Vagina (tissue), 2 donors: ENCODE measurements at regions not wholly inside any gene's neighbourhood (a gene's known extent, or its start where the extent isn't known, plus 50 kb on each side); places are given as distances from the start of the nearest gene placed in this dataset.

Experiments
- DNase-seq, 2 donors: peaks; one replicate each; pipeline ENCODE4 v3.0.0-alpha.2; 2017; ENCODE audit errors: extremely low spot score in 2 of 2
- H3K27ac ChIP-seq: fragments of 200-600 bp; sonication (generic); one replicate; pipeline ENCODE4 v1.5.1; 2019
- H3K27me3 ChIP-seq: fragments of 200-600 bp; sonication (generic); one replicate; pipeline ENCODE4 v1.5.1; 2019
- H3K36me3 ChIP-seq, 2 donors: fragments of 200-600 bp; sonication (generic); one replicate each; pipeline ENCODE4 v1.5.1; 2017 to 2019
- H3K4me1 ChIP-seq: fragments of 200-600 bp; sonication (generic); one replicate; pipeline ENCODE4 v1.5.1; 2019
- H3K4me3 ChIP-seq, 2 donors: fragments of 200-600 bp; sonication (generic); 1 replicate in 1 of 2; 2 replicates in 1 of 2; pipeline ENCODE4 v1.5.1; 2016 to 2019
- H3K9me3 ChIP-seq: fragments of 200-600 bp; sonication (generic); one replicate; pipeline ENCODE4 v1.5.1; 2019
- POLR2A ChIP-seq, 2 donors: fragments of 450-650 bp; IDR thresholded peaks; one replicate each; pipeline ENCODE4 v1.6.1; 2017; ENCODE audit warnings: antibody characterized with exemption in 2 of 2, mild to moderate bottlenecking in 2 of 2, moderate library complexity in 2 of 2
- POLR2AphosphoS5 ChIP-seq, 2 donors: sonication (generic); formaldehyde crosslinking; IDR thresholded peaks; one replicate each; pipeline ENCODE4 v1.9.0; 2017; ENCODE audit warnings: antibody characterized with exemption in 2 of 2, mild to moderate bottlenecking in 2 of 2, low read depth in 1 of 2; ENCODE audit not compliant: insufficient read depth in 1 of 2
- intact Hi-C: fragments of 100-400 bp; cut with DNase I; formaldehyde crosslinking; loops from one replicate; pipeline ENCODE4 v1.15.1; 2023
- TF ChIP-seq, protein P1 (sequence below), 3 experiments: fragments of 450-650 bp in 2 of 3; fragments of 200-600 bp in 1 of 3; sonication (generic) in 1 of 3; IDR thresholded peaks; one replicate each; pipeline ENCODE4 v1.5.1; 2017 to 2019; ENCODE audit warnings: antibody characterized with exemption in 3 of 3, mild to moderate bottlenecking in 2 of 3, moderate library complexity in 2 of 3

DNA sequence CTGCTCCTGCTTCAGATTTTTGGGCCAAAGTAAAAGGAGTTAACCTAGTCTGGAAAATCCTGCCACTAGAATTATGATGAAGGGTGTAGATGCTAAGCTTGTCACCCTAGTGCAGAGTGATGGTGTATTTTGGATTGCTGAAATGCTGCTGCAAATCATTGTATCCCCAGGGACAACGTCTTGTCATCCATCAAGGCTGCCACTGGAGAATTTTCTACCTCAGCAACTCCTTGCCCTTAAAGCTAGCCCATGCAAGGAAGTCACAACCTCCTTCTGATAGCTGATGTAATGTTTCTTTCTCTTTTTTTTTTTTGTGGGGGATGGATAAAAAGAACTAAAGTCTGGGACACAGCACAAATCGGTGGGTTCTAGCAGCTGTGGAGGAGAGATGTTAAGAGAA lies 139.4 kb upstream of the FRMD6 start:
- no peak overlapping the region for H3K27ac ChIP-seq
- intact Hi-C loops, result no loop called here
- H3K9me3 ChIP-seq, result no peaks in the 10 kb centered on the region
- DNase-seq, result no peak
- no peaks in the 10 kb centered on the region for H3K36me3 ChIP-seq
- no peak overlapping the region for H3K4me3 ChIP-seq
- H3K27me3 ChIP-seq, result no peaks in the 10 kb centered on the region
- H3K4me1 ChIP-seq, result peaks cover 20% of the 10 kb centered on the region
- TF ChIP-seq, protein P1, sequence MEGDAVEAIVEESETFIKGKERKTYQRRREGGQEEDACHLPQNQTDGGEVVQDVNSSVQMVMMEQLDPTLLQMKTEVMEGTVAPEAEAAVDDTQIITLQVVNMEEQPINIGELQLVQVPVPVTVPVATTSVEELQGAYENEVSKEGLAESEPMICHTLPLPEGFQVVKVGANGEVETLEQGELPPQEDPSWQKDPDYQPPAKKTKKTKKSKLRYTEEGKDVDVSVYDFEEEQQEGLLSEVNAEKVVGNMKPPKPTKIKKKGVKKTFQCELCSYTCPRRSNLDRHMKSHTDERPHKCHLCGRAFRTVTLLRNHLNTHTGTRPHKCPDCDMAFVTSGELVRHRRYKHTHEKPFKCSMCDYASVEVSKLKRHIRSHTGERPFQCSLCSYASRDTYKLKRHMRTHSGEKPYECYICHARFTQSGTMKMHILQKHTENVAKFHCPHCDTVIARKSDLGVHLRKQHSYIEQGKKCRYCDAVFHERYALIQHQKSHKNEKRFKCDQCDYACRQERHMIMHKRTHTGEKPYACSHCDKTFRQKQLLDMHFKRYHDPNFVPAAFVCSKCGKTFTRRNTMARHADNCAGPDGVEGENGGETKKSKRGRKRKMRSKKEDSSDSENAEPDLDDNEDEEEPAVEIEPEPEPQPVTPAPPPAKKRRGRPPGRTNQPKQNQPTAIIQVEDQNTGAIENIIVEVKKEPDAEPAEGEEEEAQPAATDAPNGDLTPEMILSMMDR (IDR thresholded peaks at IDR 0.05), result no peak
- TF ChIP-seq POLR2AphosphoS5 (IDR thresholded peaks at IDR 0.05; ENCODE audit: insufficient read depth in 1 of 2, low read depth in 1 of 2), result no peak

DNA sequence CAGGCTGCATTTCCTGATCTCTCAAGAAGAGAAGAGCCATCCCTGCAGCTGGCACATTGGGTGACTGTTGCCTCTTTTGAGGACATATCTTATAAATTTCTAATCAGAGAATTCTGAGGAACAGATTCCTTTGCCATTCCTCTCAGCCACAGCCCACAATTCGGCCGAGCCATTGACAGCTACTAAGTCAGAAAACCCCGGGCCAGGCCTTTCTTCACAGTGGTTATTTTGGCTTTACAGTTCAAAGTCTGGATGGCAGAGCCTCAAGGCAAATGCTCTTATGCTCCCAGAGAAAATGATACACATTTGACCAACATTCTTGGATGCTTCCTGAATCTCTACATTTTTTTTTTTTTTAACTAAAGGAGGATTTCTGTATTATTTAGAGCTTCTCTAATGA lies 138.4 kb upstream of the FRMD6 start:
- no peaks in the 10 kb centered on the region for H3K36me3 ChIP-seq
- no peak overlapping the region for H3K4me3 ChIP-seq
- no peaks in the 10 kb centered on the region for H3K27me3 ChIP-seq
- peaks cover 10% of the 10 kb centered on the region for H3K4me1 ChIP-seq
- intact Hi-C loops, result no loop called here
- H3K27ac ChIP-seq, result no peak overlapping the region
- TF ChIP-seq POLR2AphosphoS5 (IDR thresholded peaks at IDR 0.05; ENCODE audit: insufficient read depth in 1 of 2, low read depth in 1 of 2) (no peak), POLR2A (IDR thresholded peaks at IDR 0.05) (no peak)
- TF ChIP-seq, protein P1 (IDR thresholded peaks at IDR 0.05), result no peak
- DNase-seq, result no peak
- H3K9me3 ChIP-seq, result no peaks in the 10 kb centered on the region

DNA sequence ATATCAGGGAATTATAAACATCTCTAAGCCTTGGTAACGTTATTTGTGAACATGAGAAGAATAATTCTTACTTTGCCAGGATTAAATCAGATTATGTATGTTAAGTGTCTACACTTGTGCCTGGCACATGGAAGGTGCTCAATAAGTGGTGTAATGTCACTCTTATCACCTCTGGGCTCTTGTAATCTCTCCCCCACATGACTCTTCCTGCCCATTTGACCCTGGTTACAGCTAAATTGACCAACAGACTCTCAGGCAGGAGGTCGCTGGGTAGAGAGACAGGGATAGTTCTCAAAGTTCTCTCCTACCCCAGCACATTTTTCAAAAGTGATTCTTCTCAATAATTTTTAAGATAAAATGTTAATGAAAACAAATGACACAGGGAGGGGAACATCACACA lies 137.8 kb upstream of the FRMD6 start:
- DNase-seq, result no peak
- no peaks in the 10 kb centered on the region for H3K9me3 ChIP-seq
- peaks cover 4% of the 10 kb centered on the region for H3K4me1 ChIP-seq
- intact Hi-C loops, result no loop called here
- H3K36me3 ChIP-seq, result no peaks in the 10 kb centered on the region
- no peak overlapping the region for H3K4me3 ChIP-seq
- TF ChIP-seq POLR2AphosphoS5 (IDR thresholded peaks at IDR 0.05; ENCODE audit: insufficient read depth in 1 of 2, low read depth in 1 of 2) (no peak), POLR2A (IDR thresholded peaks at IDR 0.05) (no peak)
- TF ChIP-seq, protein P1 (IDR thresholded peaks at IDR 0.05), result no peak
- H3K27me3 ChIP-seq, result no peaks in the 10 kb centered on the region
- no peak overlapping the region for H3K27ac ChIP-seq

DNA sequence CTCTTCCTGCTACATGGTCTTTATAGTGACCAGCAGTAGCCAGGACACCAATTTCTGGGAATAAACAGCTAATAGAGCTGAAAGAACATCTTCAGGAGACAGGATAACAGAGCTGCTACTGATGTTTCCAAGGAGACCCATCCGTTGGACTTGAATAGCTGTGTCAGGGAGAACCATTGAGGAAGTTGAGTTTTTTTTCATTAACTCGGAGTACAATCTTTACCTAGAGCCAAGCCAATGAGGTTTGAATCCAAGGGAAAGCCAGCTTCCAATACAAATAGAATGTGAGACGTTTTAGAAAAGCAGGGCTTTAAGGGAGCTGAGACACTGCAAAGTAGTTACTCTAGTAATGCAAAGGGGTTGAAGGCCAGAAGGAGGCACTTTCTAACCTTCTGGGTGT lies 136.1 kb upstream of the FRMD6 start:
- Histone ChIP-seq H3K4me1 (no peaks in the 10 kb centered on the region), H3K27me3 (no peaks in the 10 kb centered on the region), H3K36me3 (no peaks in the 10 kb centered on the region), H3K9me3 (no peaks in the 10 kb centered on the region), H3K4me3 (no peak overlapping the region), H3K27ac (no peak overlapping the region)
- intact Hi-C loops, result no loop called here
- DNase-seq, result no peak
- TF ChIP-seq POLR2A (IDR thresholded peaks at IDR 0.05) (no peak), POLR2AphosphoS5 (IDR thresholded peaks at IDR 0.05; ENCODE audit: insufficient read depth in 1 of 2, low read depth in 1 of 2) (no peak)
- TF ChIP-seq, protein P1 (IDR thresholded peaks at IDR 0.05), result no peak

DNA sequence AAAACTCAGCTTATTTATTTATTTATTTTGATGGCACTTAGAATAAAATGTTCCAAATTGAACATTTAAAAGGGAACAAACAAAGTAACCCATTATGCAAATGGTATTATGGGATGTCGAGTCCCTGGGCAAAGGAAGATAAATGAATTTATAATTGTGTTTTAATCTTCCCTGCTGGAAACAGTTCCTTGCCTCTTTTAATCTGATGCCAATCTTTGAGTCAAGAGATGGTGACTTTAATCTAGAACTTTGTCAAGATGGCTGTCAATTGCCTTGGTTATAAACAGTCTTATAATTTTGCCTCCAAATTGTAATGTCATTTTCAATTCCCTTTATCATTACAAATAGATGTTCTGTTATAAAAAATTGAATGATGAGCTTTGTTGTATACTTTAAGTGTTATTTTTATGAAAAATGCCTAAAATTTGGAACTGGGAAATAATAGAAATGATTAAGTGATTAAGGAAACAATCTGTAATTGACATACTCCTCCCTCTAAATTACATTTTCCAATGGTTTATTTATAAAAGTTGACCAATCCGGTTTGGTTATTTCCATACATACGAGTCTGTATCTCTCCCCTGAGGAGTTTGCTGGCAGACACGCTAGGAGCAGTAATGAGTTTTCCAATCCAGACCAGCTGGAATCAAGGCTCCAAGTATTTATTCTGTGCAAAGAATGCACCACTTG lies 134.9 kb upstream of the FRMD6 start:
- no peak for DNase-seq
- TF ChIP-seq POLR2A (IDR thresholded peaks at IDR 0.05) (no peak), POLR2AphosphoS5 (IDR thresholded peaks at IDR 0.05; ENCODE audit: insufficient read depth in 1 of 2, low read depth in 1 of 2) (no peak)
- TF ChIP-seq, protein P1 (IDR thresholded peaks at IDR 0.05), result no peak
- Histone ChIP-seq H3K9me3 (no peaks in the 10 kb centered on the region), H3K27me3 (no peaks in the 10 kb centered on the region), H3K36me3 (no peaks in the 10 kb centered on the region), H3K4me1 (no peaks in the 10 kb centered on the region), H3K27ac (no peak overlapping the region), H3K4me3 (no peak overlapping the region)
- intact Hi-C loops, result no loop called here
